ENCODE measurements at regions not wholly inside any gene's neighbourhood (a gene's known extent, or its start where the extent isn't known, plus 50 kb on each side); places are given as distances from the start of the nearest gene placed in this dataset.

DNA sequence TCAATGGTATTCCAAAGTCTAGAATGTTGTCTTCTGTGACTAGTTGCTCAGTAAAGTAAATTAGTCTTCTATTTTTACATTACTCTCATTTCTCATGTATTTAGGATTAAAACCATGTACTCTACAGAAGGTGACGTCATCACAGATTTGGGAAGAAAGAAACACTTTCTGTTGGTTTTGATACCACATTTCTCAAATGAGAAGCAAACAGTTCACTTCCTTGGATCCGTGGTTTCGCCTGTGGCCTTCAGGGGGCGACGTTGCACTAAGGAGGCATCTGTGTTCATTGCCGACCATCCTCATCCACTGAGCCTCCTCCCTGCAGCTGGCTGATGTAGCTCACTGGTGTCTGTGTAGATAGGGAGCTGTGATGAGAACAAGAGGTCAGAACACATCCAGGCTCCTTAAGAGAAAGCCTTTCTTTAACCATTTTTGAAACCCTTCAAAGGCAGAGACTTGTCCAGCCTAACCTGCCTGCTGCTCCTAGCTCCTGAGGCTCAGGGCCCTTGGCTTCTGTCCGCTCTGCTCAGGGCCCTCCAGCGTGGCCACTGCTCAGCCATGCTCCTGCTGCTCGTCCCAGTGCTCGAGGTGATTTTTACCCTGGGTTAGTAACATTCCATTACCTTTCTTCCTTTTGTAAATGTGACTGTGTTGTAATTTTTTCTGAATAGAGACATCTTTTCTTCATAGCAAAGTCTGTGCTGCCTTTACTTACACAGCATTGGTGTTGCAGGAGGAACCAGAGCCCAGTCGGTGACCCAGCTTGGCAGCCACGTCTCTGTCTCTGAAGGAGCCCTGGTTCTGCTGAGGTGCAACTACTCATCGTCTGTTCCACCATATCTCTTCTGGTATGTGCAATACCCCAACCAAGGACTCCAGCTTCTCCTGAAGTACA is 220.6 kb upstream of the OR4E1 start:
- intact Hi-C loops (cut with micrococcal nuclease), result no loop called here
- POLR2A ChIA-PET, result no interaction called here
- RAD21 ChIA-PET (ENCODE audit: low non-redundant PET in 1 of 2, low total read pairs in 2 of 2, uncharacterized antibody in 2 of 2, unreplicated experiment in 2 of 2), result no interaction called here
- no peak overlapping the region for H3K4me2 ChIP-seq (ENCODE audit: low read length)
- DNase-seq (ENCODE audit: low read depth, low spot score) (no peak), ATAC-seq (peak; percentile 72; the same call in 1 of the 2 replicates)
- H3K27me3 ChIP-seq (ENCODE audit: insufficient read depth, low read length), result 0 out of 2 replicates have a peak, but pooled peaks cover 11% of the 10 kb centered on the region
- no peaks in the 10 kb centered on the region for H3K79me2 ChIP-seq (ENCODE audit: insufficient read depth, low read length)
- peak in 2 of 3 experiments; percentile 62 to 63; a peak in 4 of 6 replicates for TF ChIP-seq CTCF (IDR thresholded peaks at IDR 0.05 in 2 of 3, conservative IDR thresholded peaks at IDR 0.05 in 1 of 3; ENCODE audit: borderline replicate concordance in 1 of 3, insufficient read depth in 1 of 3, low read depth in 2 of 3, low read length in 2 of 3)
- TF ChIP-seq EZH2 (IDR thresholded peaks at IDR 0.05), result no peak
- no peaks in the 10 kb centered on the region for H3K9me2 ChIP-seq (ENCODE audit: insufficient read depth)
- no TSS peak for BruUV-seq (replicated peaks)
- H3K4me1 ChIP-seq (ENCODE audit: control insufficient read depth in 1 of 2, insufficient read depth in 2 of 2, low read length in 2 of 2), result no peaks in the 10 kb centered on the region
- H3K36me3 ChIP-seq (ENCODE audit: control insufficient read depth in 1 of 2, insufficient read depth in 2 of 2, low read length in 2 of 2), result no peaks in the 10 kb centered on the region
- no peaks in the 10 kb centered on the region for H4K20me1 ChIP-seq (ENCODE audit: insufficient read depth)
- no peak overlapping the region for H2AFZ ChIP-seq (ENCODE audit: low read depth, low read length, poor library complexity, severe bottlenecking)
- CTCF ChIA-PET, result interaction anchor here (0.9 kb wide), 1 partner anchor 84 kb away, joined by 3 read pairs; no protein-coding TSS in a partner anchor
- no peak overlapping the region for H3K9ac ChIP-seq (ENCODE audit: low read length)
- H3K9me3 ChIP-seq (ENCODE audit: control insufficient read depth in 1 of 2, insufficient read depth in 1 of 2, low read depth in 1 of 2, low read length in 2 of 2), result no peaks in the 10 kb centered on the region
- no peak overlapping the region for H3K4me3 ChIP-seq (replicated peaks in 1 of 2; ENCODE audit: low read depth in 1 of 2, low read length in 2 of 2)
- H3K27ac ChIP-seq (ENCODE audit: low read depth, low read length), result no peak overlapping the region

DNA sequence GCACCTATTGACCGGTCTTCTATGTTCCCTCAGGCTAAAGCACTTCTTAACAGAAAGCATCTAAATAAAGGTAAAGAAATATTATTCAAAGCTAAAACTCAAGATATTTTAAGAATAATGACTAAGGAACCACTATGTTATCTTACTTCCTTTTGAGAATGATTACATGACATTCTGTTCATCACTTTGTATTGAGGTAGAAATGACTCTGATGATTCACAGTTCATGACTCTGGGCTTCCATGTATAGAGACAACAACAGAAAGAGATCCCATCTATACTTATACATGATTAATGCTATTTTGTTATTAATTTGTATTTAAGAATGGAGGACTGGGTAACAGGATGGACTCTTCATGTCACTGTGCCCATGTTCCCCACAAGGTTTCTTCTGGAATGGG is 218.3 kb upstream of the OR4E1 start:
- H2AFZ ChIP-seq (ENCODE audit: low read depth, low read length, poor library complexity, severe bottlenecking), result no peak overlapping the region
- ChIA-PET POLR2A (no interaction called here), CTCF (interaction anchor here (1.0 kb wide), 1 partner anchor 22 kb away, joined by 3 read pairs; no protein-coding TSS in a partner anchor), RAD21 (ENCODE audit: low non-redundant PET in 1 of 2, low total read pairs in 2 of 2, uncharacterized antibody in 2 of 2, unreplicated experiment in 2 of 2) (no interaction called here)
- H3K9me2 ChIP-seq (ENCODE audit: insufficient read depth), result no peaks in the 10 kb centered on the region
- no peaks in the 10 kb centered on the region for H3K79me2 ChIP-seq (ENCODE audit: insufficient read depth, low read length)
- no peak overlapping the region for H3K4me3 ChIP-seq (replicated peaks in 1 of 2; ENCODE audit: low read depth in 1 of 2, low read length in 2 of 2)
- H3K9me3 ChIP-seq (ENCODE audit: control insufficient read depth in 1 of 2, insufficient read depth in 1 of 2, low read depth in 1 of 2, low read length in 2 of 2), result no peaks in the 10 kb centered on the region
- H3K27me3 ChIP-seq (ENCODE audit: insufficient read depth, low read length), result peaks cover 11% of the 10 kb centered on the region; the same call in 1 of the 2 replicates
- H3K9ac ChIP-seq (ENCODE audit: low read length), result no peak overlapping the region
- H3K27ac ChIP-seq (ENCODE audit: low read depth, low read length), result no peak overlapping the region
- no peaks in the 10 kb centered on the region for H4K20me1 ChIP-seq (ENCODE audit: insufficient read depth)
- DNase-seq (ENCODE audit: low read depth, low spot score) (no peak), ATAC-seq (no peak)
- H3K4me1 ChIP-seq (ENCODE audit: control insufficient read depth in 1 of 2, insufficient read depth in 2 of 2, low read length in 2 of 2), result no peaks in the 10 kb centered on the region
- BruUV-seq (replicated peaks), result no TSS peak
- H3K4me2 ChIP-seq (ENCODE audit: low read length), result no peak overlapping the region
- intact Hi-C loops (cut with micrococcal nuclease), result no loop called here
- no peaks in the 10 kb centered on the region for H3K36me3 ChIP-seq (ENCODE audit: control insufficient read depth in 1 of 2, insufficient read depth in 2 of 2, low read length in 2 of 2)
- TF ChIP-seq ZBTB33 (IDR thresholded peaks at IDR 0.05; ENCODE audit: extremely low read depth, insufficient replicate concordance, low read length), result no peak
- TF ChIP-seq RAD21 (IDR thresholded peaks at IDR 0.05; ENCODE audit: low read depth), result no peak
- TF ChIP-seq EZH2phosphoT487 (IDR thresholded peaks at IDR 0.05; ENCODE audit: borderline replicate concordance), result no peak
- TF ChIP-seq, protein P1, sequence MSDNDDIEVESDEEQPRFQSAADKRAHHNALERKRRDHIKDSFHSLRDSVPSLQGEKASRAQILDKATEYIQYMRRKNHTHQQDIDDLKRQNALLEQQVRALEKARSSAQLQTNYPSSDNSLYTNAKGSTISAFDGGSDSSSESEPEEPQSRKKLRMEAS (IDR thresholded peaks at IDR 0.05), result no peak
- no peak for TF ChIP-seq REST (IDR thresholded peaks at IDR 0.05; ENCODE audit: low read depth)
- no peak for TF ChIP-seq EGR1 (IDR thresholded peaks at IDR 0.05; ENCODE audit: low read depth)
- TF ChIP-seq JUND (IDR thresholded peaks at IDR 0.05), result no peak
- TF ChIP-seq SRF (IDR thresholded peaks at IDR 0.05; ENCODE audit: low read depth), result no peak
- TF ChIP-seq SIN3A (IDR thresholded peaks at IDR 0.05; ENCODE audit: low read depth), result no peak
